Neural cell (in vitro differentiated cells): ENCODE measurements at regions not wholly inside any gene's neighbourhood (a gene's known extent, or its start where the extent isn't known, plus 50 kb on each side); places are given as distances from the start of the nearest gene placed in this dataset.

Source experiments
- H2AFZ ChIP-seq: fragments of 200-600, 300-800 bp; sonication (generic), shearing (Covaris generic); 2 replicates; pipeline ENCODE4 v1.6.0; 2014; ENCODE audit warnings: low read depth, mild to moderate bottlenecking, antibody characterized with exemption, low read length, moderate library complexity
- H3F3A ChIP-seq: fragments of 200-600 bp; shearing (Covaris generic); 2 replicates; pipeline ENCODE4 v1.6.1; 2016; ENCODE audit warnings: mild to moderate bottlenecking, moderate library complexity, mixed read lengths, antibody characterized with exemption, low read length; ENCODE audit not compliant: insufficient read depth, poor library complexity, severe bottlenecking
- H3K27ac ChIP-seq: fragments of 200-600, 300-800 bp; sonication (generic), shearing (Covaris generic); 2 replicates; pipeline ENCODE4 v1.5.1; 2014; ENCODE audit warnings: mild to moderate bottlenecking, low read length, moderate library complexity
- H3K27me3 ChIP-seq: fragments of 300-800, 200-600 bp; sonication (generic), shearing (Covaris generic); 2 replicates; pipeline ENCODE4 v1.6.0; 2014; ENCODE audit warnings: mild to moderate bottlenecking, low read depth, low read length, moderate library complexity; ENCODE audit not compliant: insufficient read depth
- H3K36me3 ChIP-seq: fragments of 300-800, 200-600 bp; sonication (generic), shearing (Covaris generic); 2 replicates; pipeline ENCODE4 v1.5.1; 2014; ENCODE audit warnings: mild to moderate bottlenecking, antibody characterized with exemption, low read length, moderate library complexity; ENCODE audit not compliant: insufficient read depth
- H3K4me2 ChIP-seq: fragments of 300-800, 200-600 bp; sonication (generic), shearing (Covaris generic); 2 replicates; pipeline ENCODE4 v1.6.0; 2014; ENCODE audit warnings: mild to moderate bottlenecking, low read length
- H3K4me3 ChIP-seq: fragments of 300-800, 200-600 bp; sonication (generic), shearing (Covaris generic); 2 replicates; pipeline ENCODE4 v1.5.1; 2014; ENCODE audit warnings: mild to moderate bottlenecking, low read length, moderate library complexity
- H3K79me2 ChIP-seq: fragments of 200-600 bp; shearing (Covaris generic); replicated peaks from 2 replicates; pipeline ENCODE4 v1.6.0; 2014; ENCODE audit warnings: mild to moderate bottlenecking, low read length, moderate library complexity; ENCODE audit not compliant: insufficient read depth
- H3K9ac ChIP-seq: fragments of 300-800, 200-600 bp; sonication (generic), shearing (Covaris generic); 2 replicates; pipeline ENCODE4 v1.6.1; 2016; ENCODE audit warnings: mild to moderate bottlenecking, low read length, mixed read lengths
- H3K9me2 ChIP-seq: fragments of 200-600 bp; shearing (Covaris generic); 2 replicates; pipeline ENCODE4 v1.6.1; 2016; ENCODE audit warnings: mild to moderate bottlenecking, low read length, mixed read lengths; ENCODE audit not compliant: insufficient read depth
- H3K9me3 ChIP-seq: fragments of 200-600, 300-800 bp; sonication (generic), shearing (Covaris generic); 2 replicates; pipeline ENCODE4 v1.6.1; 2016; ENCODE audit warnings: mild to moderate bottlenecking, mixed run types, low read length, moderate library complexity, mixed read lengths
- H4K20me1 ChIP-seq: fragments of 200-600 bp; shearing (Covaris generic); 2 replicates; pipeline ENCODE4 v1.6.1; 2016; ENCODE audit warnings: mild to moderate bottlenecking, mixed run types; ENCODE audit not compliant: insufficient read depth
- MXI1 ChIP-seq: fragments of 450-650 bp; conservative IDR thresholded peaks from 2 replicates; pipeline ENCODE4 v1.6.1; 2014; ENCODE audit warnings: antibody characterized with exemption, mild to moderate bottlenecking; ENCODE audit not compliant: poor library complexity, severe bottlenecking
- POLR2AphosphoS5 ChIP-seq: IDR thresholded peaks from 2 replicates; pipeline ENCODE4 v1.6.1; 2012
- RAD21 ChIP-seq: fragments of 450-650 bp; conservative IDR thresholded peaks from 2 replicates; pipeline ENCODE4 v1.6.1; 2014; ENCODE audit warnings: antibody characterized with exemption, mild to moderate bottlenecking, moderate library complexity
- SMC3 ChIP-seq: fragments of 450-650 bp; conservative IDR thresholded peaks from 2 replicates; pipeline ENCODE4 v1.6.1; 2014; ENCODE audit warnings: antibody characterized with exemption, mild to moderate bottlenecking, moderate library complexity; ENCODE audit not compliant: poor library complexity
- TF ChIP-seq, protein P1 (sequence below): IDR thresholded peaks from 2 replicates; pipeline ENCODE4 v1.6.1; 2012; ENCODE audit warnings: borderline replicate concordance
- TF ChIP-seq, protein P2 (sequence below): fragments of 450-650 bp; IDR thresholded peaks from 2 replicates; pipeline ENCODE4 v1.5.1; 2014; ENCODE audit warnings: antibody characterized with exemption, mild to moderate bottlenecking, moderate library complexity; ENCODE audit not compliant: poor library complexity, severe bottlenecking

DNA sequence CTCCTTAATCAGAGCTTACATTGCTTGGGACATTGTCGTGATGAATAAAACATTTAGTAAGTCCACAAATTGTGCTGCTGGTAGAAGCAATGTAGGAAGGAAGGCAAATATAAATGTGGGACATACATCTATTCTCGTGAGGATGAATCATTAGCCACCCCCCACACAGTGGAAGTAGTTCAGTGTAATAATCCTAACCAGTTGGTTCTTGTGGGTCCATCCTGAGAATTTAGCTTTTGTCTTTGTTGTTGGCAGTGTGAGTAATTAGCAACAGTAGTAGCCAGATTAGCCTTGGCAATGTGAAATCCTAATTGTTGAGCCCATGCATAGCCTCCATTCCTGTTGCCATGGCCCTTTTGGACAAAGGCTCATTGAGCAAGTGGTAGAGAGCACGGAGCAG, 532.1 kb downstream of the FBXO15 start:
- H3K4me2 ChIP-seq, result no peak overlapping the region
- H3F3A ChIP-seq, result no peaks in the 10 kb centered on the region
- no peaks in the 10 kb centered on the region for H3K27me3 ChIP-seq
- no peak overlapping the region for H3K27ac ChIP-seq
- no peaks in the 10 kb centered on the region for H4K20me1 ChIP-seq
- H3K9me3 ChIP-seq, result no peaks in the 10 kb centered on the region
- no peak overlapping the region for H3K9ac ChIP-seq
- H3K79me2 ChIP-seq, result no peaks in the 10 kb centered on the region
- H2AFZ ChIP-seq, result no peak overlapping the region
- no peaks in the 10 kb centered on the region for H3K36me3 ChIP-seq
- no peak overlapping the region for H3K4me3 ChIP-seq
- no peaks in the 10 kb centered on the region for H3K9me2 ChIP-seq
- TF ChIP-seq, protein P1, sequence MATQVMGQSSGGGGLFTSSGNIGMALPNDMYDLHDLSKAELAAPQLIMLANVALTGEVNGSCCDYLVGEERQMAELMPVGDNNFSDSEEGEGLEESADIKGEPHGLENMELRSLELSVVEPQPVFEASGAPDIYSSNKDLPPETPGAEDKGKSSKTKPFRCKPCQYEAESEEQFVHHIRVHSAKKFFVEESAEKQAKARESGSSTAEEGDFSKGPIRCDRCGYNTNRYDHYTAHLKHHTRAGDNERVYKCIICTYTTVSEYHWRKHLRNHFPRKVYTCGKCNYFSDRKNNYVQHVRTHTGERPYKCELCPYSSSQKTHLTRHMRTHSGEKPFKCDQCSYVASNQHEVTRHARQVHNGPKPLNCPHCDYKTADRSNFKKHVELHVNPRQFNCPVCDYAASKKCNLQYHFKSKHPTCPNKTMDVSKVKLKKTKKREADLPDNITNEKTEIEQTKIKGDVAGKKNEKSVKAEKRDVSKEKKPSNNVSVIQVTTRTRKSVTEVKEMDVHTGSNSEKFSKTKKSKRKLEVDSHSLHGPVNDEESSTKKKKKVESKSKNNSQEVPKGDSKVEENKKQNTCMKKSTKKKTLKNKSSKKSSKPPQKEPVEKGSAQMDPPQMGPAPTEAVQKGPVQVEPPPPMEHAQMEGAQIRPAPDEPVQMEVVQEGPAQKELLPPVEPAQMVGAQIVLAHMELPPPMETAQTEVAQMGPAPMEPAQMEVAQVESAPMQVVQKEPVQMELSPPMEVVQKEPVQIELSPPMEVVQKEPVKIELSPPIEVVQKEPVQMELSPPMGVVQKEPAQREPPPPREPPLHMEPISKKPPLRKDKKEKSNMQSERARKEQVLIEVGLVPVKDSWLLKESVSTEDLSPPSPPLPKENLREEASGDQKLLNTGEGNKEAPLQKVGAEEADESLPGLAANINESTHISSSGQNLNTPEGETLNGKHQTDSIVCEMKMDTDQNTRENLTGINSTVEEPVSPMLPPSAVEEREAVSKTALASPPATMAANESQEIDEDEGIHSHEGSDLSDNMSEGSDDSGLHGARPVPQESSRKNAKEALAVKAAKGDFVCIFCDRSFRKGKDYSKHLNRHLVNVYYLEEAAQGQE, result no peak
- TF ChIP-seq, protein P2, sequence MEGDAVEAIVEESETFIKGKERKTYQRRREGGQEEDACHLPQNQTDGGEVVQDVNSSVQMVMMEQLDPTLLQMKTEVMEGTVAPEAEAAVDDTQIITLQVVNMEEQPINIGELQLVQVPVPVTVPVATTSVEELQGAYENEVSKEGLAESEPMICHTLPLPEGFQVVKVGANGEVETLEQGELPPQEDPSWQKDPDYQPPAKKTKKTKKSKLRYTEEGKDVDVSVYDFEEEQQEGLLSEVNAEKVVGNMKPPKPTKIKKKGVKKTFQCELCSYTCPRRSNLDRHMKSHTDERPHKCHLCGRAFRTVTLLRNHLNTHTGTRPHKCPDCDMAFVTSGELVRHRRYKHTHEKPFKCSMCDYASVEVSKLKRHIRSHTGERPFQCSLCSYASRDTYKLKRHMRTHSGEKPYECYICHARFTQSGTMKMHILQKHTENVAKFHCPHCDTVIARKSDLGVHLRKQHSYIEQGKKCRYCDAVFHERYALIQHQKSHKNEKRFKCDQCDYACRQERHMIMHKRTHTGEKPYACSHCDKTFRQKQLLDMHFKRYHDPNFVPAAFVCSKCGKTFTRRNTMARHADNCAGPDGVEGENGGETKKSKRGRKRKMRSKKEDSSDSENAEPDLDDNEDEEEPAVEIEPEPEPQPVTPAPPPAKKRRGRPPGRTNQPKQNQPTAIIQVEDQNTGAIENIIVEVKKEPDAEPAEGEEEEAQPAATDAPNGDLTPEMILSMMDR, result no peak
- no peak for TF ChIP-seq POLR2AphosphoS5
- no peak for TF ChIP-seq SMC3
- no peak for TF ChIP-seq RAD21

DNA sequence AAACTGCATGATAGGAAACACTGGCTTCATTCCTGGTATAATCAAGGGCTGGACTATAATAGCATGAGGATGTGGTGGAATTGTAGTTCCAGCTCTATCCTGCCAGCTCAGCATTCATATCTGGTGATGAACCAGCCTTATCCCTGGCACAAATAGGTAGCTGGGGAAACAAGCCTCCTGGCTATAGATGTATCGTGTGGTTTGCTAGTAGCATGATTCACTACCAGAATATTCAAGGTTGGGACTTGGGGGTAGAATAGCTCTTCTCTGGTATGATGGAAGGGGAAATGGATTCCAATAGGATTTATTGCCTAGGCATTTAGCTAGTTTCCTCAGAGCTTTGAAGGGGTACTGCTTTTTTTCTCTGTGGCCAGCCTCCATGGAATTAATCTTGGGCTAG, 532.8 kb downstream of the FBXO15 start:
- no peak for TF ChIP-seq MXI1
- TF ChIP-seq, protein P2, result no peak
- no peaks in the 10 kb centered on the region for H4K20me1 ChIP-seq
- no peak overlapping the region for H3K27ac ChIP-seq
- H3K9me2 ChIP-seq, result no peaks in the 10 kb centered on the region
- H3F3A ChIP-seq, result no peaks in the 10 kb centered on the region
- no peak overlapping the region for H2AFZ ChIP-seq
- H3K27me3 ChIP-seq, result no peaks in the 10 kb centered on the region
- H3K36me3 ChIP-seq, result no peaks in the 10 kb centered on the region
- H3K4me3 ChIP-seq, result no peak overlapping the region
- no peaks in the 10 kb centered on the region for H3K9me3 ChIP-seq
- H3K79me2 ChIP-seq, result no peaks in the 10 kb centered on the region
- no peak overlapping the region for H3K4me2 ChIP-seq
- H3K9ac ChIP-seq, result no peak overlapping the region
